ENCODE measurements at regions not wholly inside any gene's neighbourhood (a gene's known extent, or its start where the extent isn't known, plus 50 kb on each side); places are given as distances from the start of the nearest gene placed in this dataset.

DNA sequence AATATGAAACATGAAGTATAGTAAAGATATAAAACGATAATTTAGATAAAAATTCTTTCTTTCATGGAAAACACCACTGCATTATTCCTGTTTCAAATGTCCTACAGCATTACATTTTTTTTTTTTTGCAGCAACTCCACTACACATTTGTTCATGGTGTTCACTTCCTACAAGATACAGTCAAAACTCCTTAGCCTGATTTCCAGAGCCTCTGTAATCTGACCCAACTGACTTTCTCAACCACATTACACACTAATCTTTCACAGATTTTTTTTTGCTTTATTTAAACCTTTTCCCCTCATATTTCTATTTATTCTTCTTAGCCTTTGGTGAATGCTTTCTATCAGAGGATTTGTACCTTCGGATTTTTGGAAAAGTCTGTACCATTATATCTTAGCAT is 176.5 kb upstream of the PDE7B start:
- no CpG with 5 or more reads among the region's 2 CpGs for WGBS (ENCODE audit: insufficient coverage)

DNA sequence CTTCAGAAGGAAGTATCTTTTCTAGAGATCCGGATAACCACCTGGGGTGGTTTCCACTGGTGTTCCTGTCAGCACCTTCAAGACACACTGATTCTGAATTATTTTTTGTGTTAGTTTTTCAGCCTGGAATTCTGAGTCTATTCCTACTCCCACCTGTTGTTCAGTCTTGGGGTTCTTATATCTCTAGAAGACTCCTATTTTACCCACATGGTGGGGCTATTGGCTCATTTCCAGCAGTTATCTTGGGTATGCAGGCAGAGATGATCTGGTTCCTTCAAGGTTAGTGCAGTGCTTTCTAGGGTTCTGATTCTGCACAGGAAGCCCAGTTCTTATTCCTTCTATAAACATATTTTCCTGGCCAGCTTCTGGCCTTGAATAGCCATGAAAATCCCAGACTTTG is 175.6 kb upstream of the PDE7B start:
- no peak overlapping the region for H3K27ac ChIP-seq (ENCODE audit: low read length in 2 of 2)
- no peak overlapping the region for H3K27ac Mint-ChIP-seq
- no peaks in the 10 kb centered on the region for H3K79me2 ChIP-seq (ENCODE audit: control insufficient read depth, insufficient read depth, low read length)
- CTCF ChIA-PET = interaction anchor here (0.5 to 11.0 kb wide), 10 partner anchors 67 to 642 kb away, joined by 3 to 173 read pairs (median 3); no protein-coding TSS in a partner anchor
- WGBS (ENCODE audit: insufficient coverage) = no CpG with 5 or more reads among the region's 1 CpG
- no peaks in the 10 kb centered on the region for H3K27me3 Mint-ChIP-seq
- TF ChIP-seq CTCF (IDR thresholded peaks at IDR 0.05) = peak; percentile 87
- TF ChIP-seq EZH2 (IDR thresholded peaks at IDR 0.05; ENCODE audit: borderline replicate concordance, insufficient read depth, low read depth, low read length, poor library complexity, severe bottlenecking) = no peak
- no peak overlapping the region for H3K4me3 Mint-ChIP-seq
- H3K4me3 ChIP-seq (ENCODE audit: control extremely low read depth in 1 of 5, extremely low read depth in 1 of 5, insufficient read depth in 1 of 5, low read depth in 2 of 5, low read length in 4 of 5) = no peak overlapping the region
- intact Hi-C loops (cut with micrococcal nuclease) = loop anchor here (1.0 to 10.0 kb wide), 6 partner anchors 140 to 550 kb away; no protein-coding TSS in a partner anchor
- H3K9me3 ChIP-seq (ENCODE audit: control extremely low read depth in 1 of 3, control insufficient read depth in 2 of 3, insufficient read depth in 1 of 3, low read length in 2 of 3) = no peaks in the 10 kb centered on the region
- no peak overlapping the region for H3K9ac ChIP-seq (ENCODE audit: low read length)
- H3K9me3 Mint-ChIP-seq (ENCODE audit: insufficient read depth) = no peaks in the 10 kb centered on the region
- H3K4me2 ChIP-seq (replicated peaks; ENCODE audit: low read depth, low read length, poor library complexity, severe bottlenecking) = no peak overlapping the region
- H3K27me3 ChIP-seq (replicated peaks in 1 of 4; ENCODE audit: control extremely low read depth in 1 of 4, control insufficient read depth in 3 of 4, insufficient read depth in 4 of 4, low read length in 3 of 4) = no peaks in the 10 kb centered on the region
- H3K4me1 Mint-ChIP-seq = no peaks in the 10 kb centered on the region
- no peaks in the 10 kb centered on the region for H3K36me3 ChIP-seq (replicated peaks in 1 of 2; ENCODE audit: control extremely low read depth in 1 of 2, control insufficient read depth in 1 of 2, extremely low read depth in 1 of 2, insufficient read depth in 2 of 2, low read length in 1 of 2)
- ATAC-seq (ENCODE audit: low read depth) (peak; percentile 64), DNase-seq (peak; percentile 78)
- POLR2A ChIA-PET = no interaction called here
- no peaks in the 10 kb centered on the region for H3K4me1 ChIP-seq (ENCODE audit: control insufficient read depth in 2 of 2, insufficient read depth in 2 of 2, low read length in 2 of 2)
- H2AFZ ChIP-seq (ENCODE audit: insufficient read depth, low read depth, low read length, poor library complexity, severe bottlenecking) = no peak overlapping the region
- H4K20me1 ChIP-seq (ENCODE audit: control insufficient read depth, insufficient read depth, low read length, poor library complexity, severe bottlenecking) = no peaks in the 10 kb centered on the region

More for the DNA sequence above, 176.5 kb upstream of the PDE7B start:
- ChIA-PET CTCF (interaction anchor here (0.7 to 11.0 kb wide), 11 partner anchors 9 to 643 kb away, joined by 3 to 173 read pairs (median 9); no protein-coding TSS in a partner anchor), POLR2A (no interaction called here)
- ATAC-seq (ENCODE audit: low read depth) = no peak
- Mint-ChIP-seq H3K27ac (no peak overlapping the region), H3K4me3 (no peak overlapping the region), H3K9me3 (ENCODE audit: insufficient read depth) (no peaks in the 10 kb centered on the region), H3K4me1 (no peaks in the 10 kb centered on the region), H3K27me3 (no peaks in the 10 kb centered on the region)
- Histone ChIP-seq H3K4me1 (ENCODE audit: control insufficient read depth in 2 of 2, insufficient read depth in 2 of 2, low read length in 2 of 2) (no peaks in the 10 kb centered on the region), H3K36me3 (replicated peaks in 1 of 2; ENCODE audit: control extremely low read depth in 1 of 2, control insufficient read depth in 1 of 2, extremely low read depth in 1 of 2, insufficient read depth in 2 of 2, low read length in 1 of 2) (no peaks in the 10 kb centered on the region), H3K27me3 (replicated peaks in 1 of 4; ENCODE audit: control extremely low read depth in 1 of 4, control insufficient read depth in 3 of 4, insufficient read depth in 4 of 4, low read length in 3 of 4) (no peaks in the 10 kb centered on the region), H4K20me1 (ENCODE audit: control insufficient read depth, insufficient read depth, low read length, poor library complexity, severe bottlenecking) (no peaks in the 10 kb centered on the region), H3K4me3 (ENCODE audit: control extremely low read depth in 1 of 5, extremely low read depth in 1 of 5, insufficient read depth in 1 of 5, low read depth in 2 of 5, low read length in 4 of 5) (no peak overlapping the region), H3K4me2 (replicated peaks; ENCODE audit: low read depth, low read length, poor library complexity, severe bottlenecking) (no peak overlapping the region), H3K9ac (ENCODE audit: low read length) (no peak overlapping the region), H3K9me3 (ENCODE audit: control extremely low read depth in 1 of 3, control insufficient read depth in 2 of 3, insufficient read depth in 1 of 3, low read length in 2 of 3) (no peaks in the 10 kb centered on the region), H2AFZ (ENCODE audit: insufficient read depth, low read depth, low read length, poor library complexity, severe bottlenecking) (no peak overlapping the region), H3K79me2 (ENCODE audit: control insufficient read depth, insufficient read depth, low read length) (no peaks in the 10 kb centered on the region), H3K27ac (ENCODE audit: low read length in 2 of 2) (no peak overlapping the region)
- TF ChIP-seq EZH2 (IDR thresholded peaks at IDR 0.05; ENCODE audit: borderline replicate concordance, insufficient read depth, low read depth, low read length, poor library complexity, severe bottlenecking) (no peak), CTCF (IDR thresholded peaks at IDR 0.05) (no peak)
- intact Hi-C loops (cut with micrococcal nuclease) = loop anchor here (5.0 to 10.0 kb wide), 3 partner anchors 168 to 360 kb away; no protein-coding TSS in a partner anchor
- no peak for DNase-seq

Data from B cell (primary cell).